Panc1 (cell line): ENCODE measurements at regions not wholly inside any gene's neighbourhood (a gene's known extent, or its start where the extent isn't known, plus 50 kb on each side); places are given as distances from the start of the nearest gene placed in this dataset.

Experiments
- ATAC-seq: fragments of 200-7000 bp; cut with Tn5 transposase; 2 replicates; pipeline ENCODE4 v1.9.1; 2020; ENCODE audit warnings: mild to moderate bottlenecking, moderate library complexity
- BruUV-seq: library from RNA; stranded (reverse); fragments of 400-500 nt; replicated peaks from 2 replicates; lab custom pipeline; 2021; lab: Mats Ljungman, UMichigan
- CTCF ChIA-PET: fragments of 300-600 bp; sonication (Branson Sonifier 250); formaldehyde crosslinking; loops from one replicate; lab custom pipeline; 2022; ENCODE audit warnings: antibody characterized with exemption; lab: Charles Lee
- POLR2A ChIA-PET: fragments of 300-600 bp; sonication (Branson Sonifier 250); formaldehyde crosslinking; loops from one replicate; lab custom pipeline; 2022; ENCODE audit warnings: antibody characterized with exemption; lab: Charles Lee
- DNase-seq: peaks from one replicate; pipeline ENCODE4 v3.0.0-alpha.2; 2010; ENCODE audit warnings: low read depth, low spot score
- H3K27ac ChIP-seq: 2 replicates; pipeline ENCODE4 v1.5.1; 2011; ENCODE audit warnings: mild to moderate bottlenecking, low read length, inconsistent platforms
- H3K27me3 ChIP-seq: fragments of 200-500 bp; sonication (Bioruptor generic); 2 replicates; pipeline ENCODE4 v1.6.0; 2014; ENCODE audit warnings: low read length, inconsistent platforms; ENCODE audit not compliant: control insufficient read depth, insufficient read depth
- H3K36me3 ChIP-seq: fragments of 200-500 bp; sonication (Bioruptor generic); 2 replicates; pipeline ENCODE4 v1.5.1; 2014; ENCODE audit warnings: inconsistent platforms, mild to moderate bottlenecking, low read length, moderate library complexity; ENCODE audit not compliant: control insufficient read depth, insufficient read depth
- H3K4me1 ChIP-seq: 2 replicates; pipeline ENCODE4 v1.5.1; 2011; ENCODE audit warnings: inconsistent platforms, mild to moderate bottlenecking, low read length, moderate library complexity; ENCODE audit not compliant: control insufficient read depth, insufficient read depth
- H3K4me3 ChIP-seq, 2 experiments: 2 replicates each; pipeline ENCODE4 v1.5.1; 2011 to 2012; ENCODE audit warnings: low read depth in 2 of 2, low read length in 2 of 2, mild to moderate bottlenecking in 2 of 2, inconsistent platforms in 1 of 2, moderate library complexity in 1 of 2
- H3K9me3 ChIP-seq: fragments of 200-500 bp; sonication (Bioruptor generic); 2 replicates; pipeline ENCODE4 v1.5.1; 2014; ENCODE audit warnings: low read depth, mild to moderate bottlenecking, inconsistent platforms, low read length, moderate library complexity; ENCODE audit not compliant: control insufficient read depth, insufficient read depth
- POLR2AphosphoS5 ChIP-seq: IDR thresholded peaks from 2 replicates; pipeline ENCODE4 v1.6.1; 2012; ENCODE audit warnings: mild to moderate bottlenecking, low read depth, low read length, moderate library complexity
- SIN3A ChIP-seq: IDR thresholded peaks from 2 replicates; pipeline ENCODE4 v1.6.1; 2012; ENCODE audit warnings: low read depth, mild to moderate bottlenecking, low read length, moderate library complexity, borderline replicate concordance; ENCODE audit not compliant: insufficient read depth
- TCF7L2 ChIP-seq: IDR thresholded peaks from 2 replicates; pipeline ENCODE4 v1.6.1; 2011; ENCODE audit warnings: mild to moderate bottlenecking, low read depth, low read length, inconsistent platforms
- in situ Hi-C: cut with HindIII; loops from 2 replicates; pipeline ENCODE4 v1.10.0; 2016; ENCODE audit warnings: low sequenced_read_pairs, low pct_unique_long_range_greater_than_20kb
- intact Hi-C: fragments of 100-400 bp; cut with micrococcal nuclease; formaldehyde crosslinking; loops from one replicate; pipeline ENCODE4 v1.10.0; 2022; ENCODE audit not compliant: unreplicated experiment
- TF ChIP-seq, protein P1 (sequence below), 2 experiments: IDR thresholded peaks; 2 replicates each; pipeline ENCODE4 v1.6.1; 2011 to 2012; ENCODE audit warnings: low read depth in 2 of 2, control low read depth in 1 of 2, low read length in 1 of 2, mild to moderate bottlenecking in 1 of 2, moderate library complexity in 1 of 2; ENCODE audit not compliant: insufficient read depth in 1 of 2
- TF ChIP-seq, protein P2 (sequence below): fragments of 450-650 bp; IDR thresholded peaks from 2 replicates; pipeline ENCODE4 v1.5.1; 2017; ENCODE audit warnings: mild to moderate bottlenecking

DNA sequence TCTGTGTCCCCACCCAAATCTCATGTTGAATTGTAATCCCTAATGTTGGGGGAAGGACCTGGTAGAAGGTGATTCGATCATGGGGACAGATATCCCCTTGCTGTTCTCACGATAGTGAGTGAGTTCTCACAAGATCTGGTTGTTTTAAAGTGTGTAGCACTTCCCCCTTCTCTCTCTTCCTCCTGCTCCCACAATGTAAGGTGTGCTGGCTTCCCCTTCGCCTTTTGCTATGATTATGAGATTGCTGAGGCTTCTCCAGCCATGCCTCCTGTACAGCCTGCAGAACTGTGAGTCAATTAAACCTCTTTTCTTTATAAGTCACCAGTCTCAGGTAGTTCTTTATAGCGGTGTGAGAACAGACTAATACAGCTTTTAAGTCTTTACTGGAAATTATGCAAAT lies 193.3 kb upstream of the RBBP8 start:
- in situ Hi-C loops (no loop called here), intact Hi-C loops (no loop called here)
- Histone ChIP-seq H3K4me3 (no peak overlapping the region), H3K9me3 (no peaks in the 10 kb centered on the region), H3K27me3 (no peaks in the 10 kb centered on the region), H3K4me1 (no peaks in the 10 kb centered on the region), H3K27ac (no peak overlapping the region), H3K36me3 (no peaks in the 10 kb centered on the region)
- ChIA-PET POLR2A (no interaction called here), CTCF (no interaction called here)
- no TSS peak for BruUV-seq
- ATAC-seq = no peak
- no peak for DNase-seq
- TF ChIP-seq POLR2AphosphoS5 (no peak), SIN3A (no peak), TCF7L2 (no peak)
- TF ChIP-seq, protein P1, sequence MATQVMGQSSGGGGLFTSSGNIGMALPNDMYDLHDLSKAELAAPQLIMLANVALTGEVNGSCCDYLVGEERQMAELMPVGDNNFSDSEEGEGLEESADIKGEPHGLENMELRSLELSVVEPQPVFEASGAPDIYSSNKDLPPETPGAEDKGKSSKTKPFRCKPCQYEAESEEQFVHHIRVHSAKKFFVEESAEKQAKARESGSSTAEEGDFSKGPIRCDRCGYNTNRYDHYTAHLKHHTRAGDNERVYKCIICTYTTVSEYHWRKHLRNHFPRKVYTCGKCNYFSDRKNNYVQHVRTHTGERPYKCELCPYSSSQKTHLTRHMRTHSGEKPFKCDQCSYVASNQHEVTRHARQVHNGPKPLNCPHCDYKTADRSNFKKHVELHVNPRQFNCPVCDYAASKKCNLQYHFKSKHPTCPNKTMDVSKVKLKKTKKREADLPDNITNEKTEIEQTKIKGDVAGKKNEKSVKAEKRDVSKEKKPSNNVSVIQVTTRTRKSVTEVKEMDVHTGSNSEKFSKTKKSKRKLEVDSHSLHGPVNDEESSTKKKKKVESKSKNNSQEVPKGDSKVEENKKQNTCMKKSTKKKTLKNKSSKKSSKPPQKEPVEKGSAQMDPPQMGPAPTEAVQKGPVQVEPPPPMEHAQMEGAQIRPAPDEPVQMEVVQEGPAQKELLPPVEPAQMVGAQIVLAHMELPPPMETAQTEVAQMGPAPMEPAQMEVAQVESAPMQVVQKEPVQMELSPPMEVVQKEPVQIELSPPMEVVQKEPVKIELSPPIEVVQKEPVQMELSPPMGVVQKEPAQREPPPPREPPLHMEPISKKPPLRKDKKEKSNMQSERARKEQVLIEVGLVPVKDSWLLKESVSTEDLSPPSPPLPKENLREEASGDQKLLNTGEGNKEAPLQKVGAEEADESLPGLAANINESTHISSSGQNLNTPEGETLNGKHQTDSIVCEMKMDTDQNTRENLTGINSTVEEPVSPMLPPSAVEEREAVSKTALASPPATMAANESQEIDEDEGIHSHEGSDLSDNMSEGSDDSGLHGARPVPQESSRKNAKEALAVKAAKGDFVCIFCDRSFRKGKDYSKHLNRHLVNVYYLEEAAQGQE (IDR thresholded peaks at IDR 0.05; ENCODE audit: insufficient read depth in 1 of 2, low read depth in 2 of 2, low read length in 1 of 2) = no peak

DNA sequence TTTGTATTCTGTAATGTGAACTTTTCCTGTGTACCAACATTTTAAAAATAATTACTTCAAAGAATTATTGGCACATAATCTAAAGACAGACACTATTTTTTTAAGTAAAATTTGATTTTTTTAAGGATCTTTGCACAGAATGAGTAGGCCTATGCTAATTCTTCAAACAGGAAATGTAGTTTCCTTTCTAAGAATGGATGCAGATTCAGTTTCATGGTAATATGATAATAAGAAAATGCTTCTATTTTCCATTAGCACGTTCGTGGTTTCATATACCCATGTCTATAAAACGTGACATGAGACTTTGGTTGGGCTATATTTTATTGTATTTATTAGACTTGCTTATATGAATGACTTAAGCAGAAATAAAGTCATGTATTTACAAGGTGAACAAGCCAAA lies 191.8 kb upstream of the RBBP8 start:
- no TSS peak for BruUV-seq
- ATAC-seq = no peak
- intact Hi-C loops = no loop called here
- no peaks in the 10 kb centered on the region for H3K27me3 ChIP-seq
- no peak overlapping the region for H3K4me3 ChIP-seq
- no peaks in the 10 kb centered on the region for H3K36me3 ChIP-seq
- no peak for DNase-seq
- in situ Hi-C loops = no loop called here
- H3K4me1 ChIP-seq = no peaks in the 10 kb centered on the region
- no peaks in the 10 kb centered on the region for H3K9me3 ChIP-seq
- ChIA-PET POLR2A (no interaction called here), CTCF (no interaction called here)
- TF ChIP-seq, protein P2, sequence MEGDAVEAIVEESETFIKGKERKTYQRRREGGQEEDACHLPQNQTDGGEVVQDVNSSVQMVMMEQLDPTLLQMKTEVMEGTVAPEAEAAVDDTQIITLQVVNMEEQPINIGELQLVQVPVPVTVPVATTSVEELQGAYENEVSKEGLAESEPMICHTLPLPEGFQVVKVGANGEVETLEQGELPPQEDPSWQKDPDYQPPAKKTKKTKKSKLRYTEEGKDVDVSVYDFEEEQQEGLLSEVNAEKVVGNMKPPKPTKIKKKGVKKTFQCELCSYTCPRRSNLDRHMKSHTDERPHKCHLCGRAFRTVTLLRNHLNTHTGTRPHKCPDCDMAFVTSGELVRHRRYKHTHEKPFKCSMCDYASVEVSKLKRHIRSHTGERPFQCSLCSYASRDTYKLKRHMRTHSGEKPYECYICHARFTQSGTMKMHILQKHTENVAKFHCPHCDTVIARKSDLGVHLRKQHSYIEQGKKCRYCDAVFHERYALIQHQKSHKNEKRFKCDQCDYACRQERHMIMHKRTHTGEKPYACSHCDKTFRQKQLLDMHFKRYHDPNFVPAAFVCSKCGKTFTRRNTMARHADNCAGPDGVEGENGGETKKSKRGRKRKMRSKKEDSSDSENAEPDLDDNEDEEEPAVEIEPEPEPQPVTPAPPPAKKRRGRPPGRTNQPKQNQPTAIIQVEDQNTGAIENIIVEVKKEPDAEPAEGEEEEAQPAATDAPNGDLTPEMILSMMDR = no peak
- TF ChIP-seq, protein P1 (IDR thresholded peaks at IDR 0.05; ENCODE audit: insufficient read depth in 1 of 2, low read depth in 2 of 2, low read length in 1 of 2) = no peak
- no peak for TF ChIP-seq POLR2AphosphoS5
- no peak for TF ChIP-seq SIN3A
- TF ChIP-seq TCF7L2 = no peak
- no peak overlapping the region for H3K27ac ChIP-seq
